HCT116 (cell line): ENCODE measurements at regions not wholly inside any gene's neighbourhood (a gene's known extent, or its start where the extent isn't known, plus 50 kb on each side); places are given as distances from the start of the nearest gene placed in this dataset.

Source experiments
- ATAC-seq: fragments of 200-7000 bp; cut with Tn5 transposase; 2 replicates; pipeline ENCODE4 v1.9.1; 2020; ENCODE audit warnings: mild to moderate bottlenecking, moderate library complexity
- BruUV-seq: library from RNA; stranded (reverse); fragments of 400-500 nt; replicated peaks from 2 replicates; lab custom pipeline; 2021; lab: Mats Ljungman, UMichigan
- CTCF ChIA-PET: fragments of 300-600 bp; sonication (Branson Sonifier 250); formaldehyde crosslinking; loops from one replicate; lab custom pipeline; 2021; ENCODE audit warnings: antibody characterized with exemption; lab: Charles Lee
- POLR2A ChIA-PET: fragments of 300-600, 350-600 bp; sonication (Branson Sonifier 250); formaldehyde crosslinking; loops from one replicate; lab custom pipeline; 2021; ENCODE audit warnings: antibody characterized with exemption; lab: Charles Lee
- RAD21 ChIA-PET, 2 experiments: fragments of 300-600 bp; sonication (Branson Sonifier 250); formaldehyde crosslinking; loops; one replicate each; lab custom pipeline; 2023; ENCODE audit warnings: low total read pairs in 2 of 2; ENCODE audit not compliant: uncharacterized antibody in 2 of 2, unreplicated experiment in 2 of 2, low non-redundant PET in 1 of 2; lab: Charles Lee
- DNase-seq: peaks from one replicate; pipeline ENCODE4 v3.0.0-alpha.2; 2010; ENCODE audit warnings: low read depth, low spot score
- H2AFZ ChIP-seq: fragments of 200-600 bp; shearing (Covaris generic), sonication (generic); 2 replicates; pipeline ENCODE4 v1.6.1; 2017; ENCODE audit warnings: low read depth, mixed run types, mixed read lengths, antibody characterized with exemption, low read length; ENCODE audit not compliant: poor library complexity, severe bottlenecking
- H3K27ac ChIP-seq: 2 replicates; pipeline ENCODE4 v1.5.1; 2012; ENCODE audit warnings: low read depth, low read length
- H3K27me3 ChIP-seq: fragments of 200-600 bp; sonication (generic); 2 replicates; pipeline ENCODE4 v1.6.1; 2016; ENCODE audit warnings: mixed run types, low read length, mixed read lengths; ENCODE audit not compliant: insufficient read depth
- H3K36me3 ChIP-seq, 2 experiments: fragments of 200-500 bp in 1 of 2; fragments of 200-600 bp in 1 of 2; sonication (Bioruptor generic) in 1 of 2; sonication (generic) in 1 of 2; 2 replicates each; pipeline versions ENCODE4 v1.5.1 to v1.6.1; 2014 to 2016; ENCODE audit warnings: low read length in 2 of 2, inconsistent platforms in 1 of 2, mixed read lengths in 1 of 2, mixed run types in 1 of 2; ENCODE audit not compliant: insufficient read depth in 2 of 2, control insufficient read depth in 1 of 2
- H3K4me1 ChIP-seq, 2 experiments: fragments of 200-600 bp in 1 of 2; sonication (generic) in 1 of 2; 2 replicates each; pipeline versions ENCODE4 v1.5.1 to v1.6.1; 2012 to 2017; ENCODE audit warnings: low read length in 2 of 2, inconsistent platforms in 1 of 2, mild to moderate bottlenecking in 1 of 2, mixed read lengths in 1 of 2, mixed run types in 1 of 2, moderate library complexity in 1 of 2; ENCODE audit not compliant: insufficient read depth in 2 of 2, control insufficient read depth in 1 of 2
- H3K4me2 ChIP-seq: fragments of 200-600 bp; sonication (generic); 2 replicates; pipeline ENCODE4 v1.6.1; 2017; ENCODE audit warnings: mixed run types, low read length, mixed read lengths
- H3K4me3 ChIP-seq, 2 experiments: fragments of 200-600 bp in 1 of 2; sonication (generic) in 1 of 2; replicated peaks in 1 of 2; 2 replicates each; pipeline ENCODE4 v1.5.1; 2011 to 2016; ENCODE audit warnings: low read length in 2 of 2, control low read depth in 1 of 2, low read depth in 1 of 2, mild to moderate bottlenecking in 1 of 2, mixed read lengths in 1 of 2, mixed run types in 1 of 2
- H3K79me2 ChIP-seq: fragments of 200-600 bp; sonication (generic); 2 replicates; pipeline ENCODE4 v1.6.1; 2017; ENCODE audit warnings: mild to moderate bottlenecking, mixed run types, low read length, moderate library complexity, mixed read lengths; ENCODE audit not compliant: insufficient read depth
- H3K9ac ChIP-seq: fragments of 200-600 bp; sonication (generic); 2 replicates; pipeline ENCODE4 v1.6.1; 2016; ENCODE audit warnings: low read length, mixed read lengths
- H3K9me2 ChIP-seq: fragments of 200-600 bp; sonication (generic), shearing (Covaris generic); 2 replicates; pipeline ENCODE4 v1.6.1; 2017; ENCODE audit warnings: mixed run types, mild to moderate bottlenecking, moderate library complexity; ENCODE audit not compliant: insufficient read depth
- H3K9me3 ChIP-seq, 2 experiments: fragments of 200-500 bp in 1 of 2; fragments of 200-600 bp in 1 of 2; sonication (Bioruptor generic) in 1 of 2; sonication (generic) in 1 of 2; 2 replicates each; pipeline ENCODE4 v1.6.1; 2014 to 2017; ENCODE audit warnings: low read length in 2 of 2, mixed read lengths in 2 of 2, inconsistent platforms in 1 of 2, low read depth in 1 of 2, mild to moderate bottlenecking in 1 of 2, mixed run types in 1 of 2, moderate library complexity in 1 of 2; ENCODE audit not compliant: control insufficient read depth in 1 of 2, insufficient read depth in 1 of 2
- H4K20me1 ChIP-seq: fragments of 200-600 bp; sonication (generic), shearing (Covaris generic); 2 replicates; pipeline ENCODE4 v1.6.1; 2017; ENCODE audit warnings: mixed run types, mild to moderate bottlenecking, moderate library complexity; ENCODE audit not compliant: insufficient read depth
- CEBPB ChIP-seq: IDR thresholded peaks from 2 replicates; pipeline ENCODE4 v1.6.1; 2012; ENCODE audit warnings: low read depth
- FOSL1 ChIP-seq: IDR thresholded peaks from 2 replicates; pipeline ENCODE4 v1.6.1; 2012; ENCODE audit warnings: low read depth
- JUND ChIP-seq: IDR thresholded peaks from 2 replicates; pipeline ENCODE4 v1.6.1; 2012
- POLR2A ChIP-seq: IDR thresholded peaks from 2 replicates; pipeline ENCODE4 v1.7.0; 2011; ENCODE audit warnings: borderline replicate concordance; ENCODE audit not compliant: insufficient read depth, insufficient read length; ENCODE audit errors: extremely low read depth
- POLR2AphosphoS5 ChIP-seq: IDR thresholded peaks from 2 replicates; pipeline ENCODE4 v1.6.1; 2011; ENCODE audit warnings: mild to moderate bottlenecking, low read depth, low read length, moderate library complexity
- SRF ChIP-seq: IDR thresholded peaks from 2 replicates; pipeline ENCODE4 v1.6.1; 2012; ENCODE audit warnings: low read depth
- TCF7L2 ChIP-seq: IDR thresholded peaks from 2 replicates; pipeline ENCODE4 v1.7.0; 2011; ENCODE audit warnings: borderline replicate concordance, inconsistent platforms; ENCODE audit not compliant: insufficient read depth, insufficient read length; ENCODE audit errors: extremely low read depth
- ZNF274 ChIP-seq: fragments of 200-500 bp; sonication (Bioruptor generic); IDR thresholded peaks from 2 replicates; pipeline ENCODE4 v1.6.1; 2014; ENCODE audit warnings: mild to moderate bottlenecking, low read depth, low read length, inconsistent platforms
- intact Hi-C: fragments of 100-400 bp; cut with micrococcal nuclease; formaldehyde crosslinking; loops from 2 replicates; pipeline ENCODE4 v1.10.0; 2022
- TF ChIP-seq, protein P1 (sequence below), 3 experiments: fragments of 200-600 bp in 1 of 3; sonication (generic) in 1 of 3; IDR thresholded peaks in 2 of 3; conservative IDR thresholded peaks in 1 of 3; 2 replicates each; pipeline ENCODE4 v1.5.1; 2012 to 2017; ENCODE audit warnings: low read depth in 2 of 3, low read length in 2 of 3, antibody characterized with exemption in 1 of 3, borderline replicate concordance in 1 of 3, control low read depth in 1 of 3, mild to moderate bottlenecking in 1 of 3, mixed read lengths in 1 of 3, mixed run types in 1 of 3, moderate library complexity in 1 of 3; ENCODE audit not compliant: insufficient read depth in 1 of 3

DNA sequence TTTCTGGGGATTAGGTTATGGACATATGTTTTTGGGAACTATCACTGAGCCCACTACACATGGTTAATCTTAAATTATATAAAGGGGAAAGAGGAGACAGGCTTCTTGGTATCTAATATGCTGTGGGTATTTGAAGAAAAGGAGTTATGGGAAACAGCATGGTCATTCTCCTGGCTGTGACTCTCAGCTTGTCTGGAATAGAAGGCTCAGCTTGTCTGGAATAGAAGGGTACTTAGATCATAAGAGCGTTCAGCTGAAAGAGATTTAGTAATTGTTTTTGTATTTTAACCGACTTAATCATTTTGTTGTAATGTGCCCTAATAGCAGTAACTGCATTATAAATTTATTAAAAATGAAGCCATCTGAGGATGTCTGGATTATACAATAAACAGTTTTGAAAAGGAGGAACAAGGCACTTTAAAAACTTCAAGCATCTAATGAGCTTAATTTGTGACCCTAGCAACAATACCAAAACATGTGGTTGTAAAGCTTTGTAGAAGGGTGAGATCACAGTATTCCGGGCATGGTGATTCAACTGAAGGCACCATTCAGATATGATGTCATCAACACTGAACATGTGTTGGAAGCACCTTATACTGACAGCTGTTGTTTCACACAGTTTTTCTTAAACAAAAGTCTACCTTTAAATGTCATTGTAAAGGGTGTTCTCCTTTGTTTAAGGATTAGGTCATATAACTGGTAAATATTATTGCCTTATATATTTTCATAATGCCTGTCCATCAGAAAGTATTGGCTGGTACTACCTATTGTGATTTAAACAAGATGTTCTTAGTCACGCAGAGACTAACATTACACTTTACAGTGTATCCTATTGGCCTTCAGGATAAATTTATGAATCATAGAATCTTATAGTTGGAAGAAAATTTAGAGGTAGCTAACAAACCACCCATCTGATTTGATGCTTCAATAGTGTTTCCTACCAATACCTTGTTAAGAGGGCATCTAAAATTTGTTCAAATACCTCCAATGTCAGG is 2174.1 kb upstream of the WWC1 start:
- no peaks in the 10 kb centered on the region for H3K79me2 ChIP-seq
- no peak overlapping the region for H3K4me3 ChIP-seq
- no peaks in the 10 kb centered on the region for H3K36me3 ChIP-seq
- no TSS peak for BruUV-seq
- CTCF ChIA-PET, result no interaction called here
- H3K9me3 ChIP-seq, result peaks cover 1 to 33% of the 10 kb centered on the region in 2 experiments; a peak in 2 of 4 replicates
- no peak overlapping the region for H2AFZ ChIP-seq
- TF ChIP-seq SRF (no peak), CEBPB (no peak), POLR2A (no peak), TCF7L2 (no peak), FOSL1 (no peak), POLR2AphosphoS5 (no peak), ZNF274 (no peak), JUND (no peak)
- TF ChIP-seq, protein P1, sequence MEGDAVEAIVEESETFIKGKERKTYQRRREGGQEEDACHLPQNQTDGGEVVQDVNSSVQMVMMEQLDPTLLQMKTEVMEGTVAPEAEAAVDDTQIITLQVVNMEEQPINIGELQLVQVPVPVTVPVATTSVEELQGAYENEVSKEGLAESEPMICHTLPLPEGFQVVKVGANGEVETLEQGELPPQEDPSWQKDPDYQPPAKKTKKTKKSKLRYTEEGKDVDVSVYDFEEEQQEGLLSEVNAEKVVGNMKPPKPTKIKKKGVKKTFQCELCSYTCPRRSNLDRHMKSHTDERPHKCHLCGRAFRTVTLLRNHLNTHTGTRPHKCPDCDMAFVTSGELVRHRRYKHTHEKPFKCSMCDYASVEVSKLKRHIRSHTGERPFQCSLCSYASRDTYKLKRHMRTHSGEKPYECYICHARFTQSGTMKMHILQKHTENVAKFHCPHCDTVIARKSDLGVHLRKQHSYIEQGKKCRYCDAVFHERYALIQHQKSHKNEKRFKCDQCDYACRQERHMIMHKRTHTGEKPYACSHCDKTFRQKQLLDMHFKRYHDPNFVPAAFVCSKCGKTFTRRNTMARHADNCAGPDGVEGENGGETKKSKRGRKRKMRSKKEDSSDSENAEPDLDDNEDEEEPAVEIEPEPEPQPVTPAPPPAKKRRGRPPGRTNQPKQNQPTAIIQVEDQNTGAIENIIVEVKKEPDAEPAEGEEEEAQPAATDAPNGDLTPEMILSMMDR (IDR thresholded peaks at IDR 0.05 in 2 of 3, conservative IDR thresholded peaks at IDR 0.05 in 1 of 3; ENCODE audit: borderline replicate concordance in 1 of 3, insufficient read depth in 1 of 3, low read depth in 2 of 3, low read length in 2 of 3), result no peak
- TF ChIP-seq, all 23 proteins: peak for 0
- ChIA-PET POLR2A (no interaction called here), RAD21 (no interaction called here)
- H3K27me3 ChIP-seq, result no peaks in the 10 kb centered on the region
- ATAC-seq (no peak), DNase-seq (no peak)
- H4K20me1 ChIP-seq, result no peaks in the 10 kb centered on the region
- H3K9me2 ChIP-seq, result no peaks in the 10 kb centered on the region
- no peak overlapping the region for H3K4me2 ChIP-seq
- intact Hi-C loops, result no loop called here
- H3K27ac ChIP-seq, result no peak overlapping the region
- H3K4me1 ChIP-seq, result no peaks in the 10 kb centered on the region
- no peak overlapping the region for H3K9ac ChIP-seq
